ENCODE measurements at regions not wholly inside any gene's neighbourhood (a gene's known extent, or its start where the extent isn't known, plus 50 kb on each side); places are given as distances from the start of the nearest gene placed in this dataset.

GRCh38 chr3:135448520-135448919 is 517.0 kb upstream of the PPP2R3A start:
- no peak for DNase-seq (ENCODE audit: low read depth)
- no peak overlapping the region for H3K4me3 ChIP-seq (ENCODE audit: low read length)
- TF ChIP-seq CTCF (conservative IDR thresholded peaks at IDR 0.05; ENCODE audit: low read depth, low read length), result no peak

GRCh38 chr3:135449046-135449445 is 516.5 kb upstream of the PPP2R3A start:
- no peak for DNase-seq (ENCODE audit: low read depth)
- H3K4me3 ChIP-seq (ENCODE audit: low read length), result no peak overlapping the region
- no peak for TF ChIP-seq CTCF (conservative IDR thresholded peaks at IDR 0.05; ENCODE audit: low read depth, low read length)

- no peak for TF ChIP-seq CTCF (conservative IDR thresholded peaks at IDR 0.05; ENCODE audit: low read depth, low read length)
- H3K4me3 ChIP-seq (ENCODE audit: low read length), result no peak overlapping the region
- no peak for DNase-seq (ENCODE audit: low read depth)
Measured at GRCh38 chr3:135451037-135451785, 514.3 kb upstream of the PPP2R3A start.

- no peak overlapping the region for H3K4me3 ChIP-seq (ENCODE audit: low read length)
- no peak for DNase-seq (ENCODE audit: low read depth)
- no peak for TF ChIP-seq CTCF (conservative IDR thresholded peaks at IDR 0.05; ENCODE audit: low read depth, low read length)
Measured at GRCh38 chr3:135452881-135453280, 512.6 kb upstream of the PPP2R3A start.

GRCh38 chr3:135453326-135453725 is 512.2 kb upstream of the PPP2R3A start:
- TF ChIP-seq CTCF (conservative IDR thresholded peaks at IDR 0.05; ENCODE audit: low read depth, low read length), result no peak
- no peak overlapping the region for H3K4me3 ChIP-seq (ENCODE audit: low read length)
- no peak for DNase-seq (ENCODE audit: low read depth)

- TF ChIP-seq CTCF (conservative IDR thresholded peaks at IDR 0.05; ENCODE audit: low read depth, low read length), result no peak
- no peak overlapping the region for H3K4me3 ChIP-seq (ENCODE audit: low read length)
- DNase-seq (ENCODE audit: low read depth), result no peak
Measured at GRCh38 chr3:135454890-135455289, 510.6 kb upstream of the PPP2R3A start.

GRCh38 chr3:135456108-135456790 is 509.3 kb upstream of the PPP2R3A start:
- H3K4me3 ChIP-seq (ENCODE audit: low read length), result no peak overlapping the region
- no peak for TF ChIP-seq CTCF (conservative IDR thresholded peaks at IDR 0.05; ENCODE audit: low read depth, low read length)
- DNase-seq (ENCODE audit: low read depth), result no peak

All from retinal pigment epithelial cell (primary cell).